NCI-H748 (cell line): ENCODE measurements at regions not wholly inside any gene's neighbourhood (a gene's known extent, or its start where the extent isn't known, plus 50 kb on each side); places are given as distances from the start of the nearest gene placed in this dataset.
"Not testable (repeated sequence)": the region's sequence is repeated elsewhere in the genome, so short reads cannot be mapped to it uniquely, and the experiment has no call there.

Experiments used
- DNase-seq: peaks from one replicate; lab custom pipeline; 2025; ENCODE audit not compliant: unreplicated experiment; lab: John Stamatoyannopoulos, UW

GRCh38 chr16:80263181-80263823 is 277.5 kb upstream of the DYNLRB2 start:
- no peak for DNase-seq

GRCh38 chr16:80260906-80261311 is 279.9 kb upstream of the DYNLRB2 start:
- DNase-seq: no peak

GRCh38 chr16:80259290-80259805 is 281.4 kb upstream of the DYNLRB2 start:
- DNase-seq: no peak

- DNase-seq: no peak
Observed at GRCh38 chr16:80258407-80258806, 282.4 kb upstream of the DYNLRB2 start.

GRCh38 chr16:80254970-80255369 is 285.8 kb upstream of the DYNLRB2 start:
- DNase-seq: no peak

GRCh38 chr16:80253741-80254140 is 287.1 kb upstream of the DYNLRB2 start:
- no peak for DNase-seq

- DNase-seq: no peak
Observed at GRCh38 chr16:80250381-80250780, 290.4 kb upstream of the DYNLRB2 start.

GRCh38 chr16:80243303-80243702 is 297.5 kb upstream of the DYNLRB2 start:
- DNase-seq: not testable (repeated sequence)

GRCh38 chr16:80242279-80242678 is 298.5 kb upstream of the DYNLRB2 start:
- not testable (repeated sequence) for DNase-seq

- no peak for DNase-seq
Observed at GRCh38 chr16:80233097-80233835, 307.5 kb upstream of the DYNLRB2 start.

GRCh38 chr16:80231888-80232287 is 308.9 kb upstream of the DYNLRB2 start:
- no peak for DNase-seq

- no peak for DNase-seq
Observed at GRCh38 chr16:80231121-80231520, 309.7 kb upstream of the DYNLRB2 start.

GRCh38 chr16:80230328-80231120 is 310.3 kb upstream of the DYNLRB2 start:
- DNase-seq: no peak

GRCh38 chr16:80226499-80226898 is 314.3 kb upstream of the DYNLRB2 start:
- DNase-seq: no peak

- no peak for DNase-seq
Observed at GRCh38 chr16:80210787-80211186, 330.0 kb upstream of the DYNLRB2 start.

GRCh38 chr16:80208743-80209142 is 332.1 kb upstream of the DYNLRB2 start:
- DNase-seq: no peak

- no peak for DNase-seq
Observed at GRCh38 chr16:80208015-80208414, 332.8 kb upstream of the DYNLRB2 start.

GRCh38 chr16:80203821-80204220 is 337.0 kb upstream of the DYNLRB2 start:
- no peak for DNase-seq

GRCh38 chr16:80202831-80203413 is 337.9 kb upstream of the DYNLRB2 start:
- no peak for DNase-seq

- no peak for DNase-seq
Observed at GRCh38 chr16:80200079-80200478, 340.7 kb upstream of the DYNLRB2 start.

- DNase-seq: no peak
Observed at GRCh38 chr16:80199614-80200013, 341.2 kb upstream of the DYNLRB2 start.
